HAP-1 (cell line): ENCODE measurements at regions not wholly inside any gene's neighbourhood (a gene's known extent, or its start where the extent isn't known, plus 50 kb on each side); places are given as distances from the start of the nearest gene placed in this dataset.

Experiments
- DNase-seq, 2 experiments: peaks; one replicate each; pipeline ENCODE4 v3.0.0-alpha.2; 2016 to 2020; ENCODE audit warnings: low spot score in 2 of 2
- H3K27me3 ChIP-seq: fragments of 250-450 bp; sonication (Bioruptor Pico); 2 replicates; pipeline ENCODE4 v1.5.1; 2020; ENCODE audit warnings: low read depth, mild to moderate bottlenecking, moderate library complexity
- H3K36me3 ChIP-seq: fragments of 250-450 bp; sonication (Bioruptor Pico); replicated peaks from 2 replicates; pipeline ENCODE4 v1.5.1; 2020; ENCODE audit warnings: mild to moderate bottlenecking
- H3K4me1 ChIP-seq: fragments of 250-450 bp; sonication (Bioruptor Pico); 2 replicates; pipeline ENCODE4 v1.5.1; 2020; ENCODE audit warnings: mild to moderate bottlenecking
- H3K4me3 ChIP-seq: fragments of 250-450 bp; sonication (Bioruptor Pico); 2 replicates; pipeline ENCODE4 v1.5.1; 2020; ENCODE audit warnings: mild to moderate bottlenecking, moderate library complexity
- H3K9me3 ChIP-seq: fragments of 250-450 bp; sonication (Bioruptor Pico); 2 replicates; pipeline ENCODE4 v1.5.1; 2020; ENCODE audit warnings: mild to moderate bottlenecking, moderate library complexity
- in situ Hi-C: fragments of 300-500 bp; cut with MboI; formaldehyde crosslinking; loops from 3 replicates; pipeline ENCODE4 v1.14.3; 2020; ENCODE audit warnings: low sequenced_read_pairs, inconsistent platforms, mixed read lengths

DNA sequence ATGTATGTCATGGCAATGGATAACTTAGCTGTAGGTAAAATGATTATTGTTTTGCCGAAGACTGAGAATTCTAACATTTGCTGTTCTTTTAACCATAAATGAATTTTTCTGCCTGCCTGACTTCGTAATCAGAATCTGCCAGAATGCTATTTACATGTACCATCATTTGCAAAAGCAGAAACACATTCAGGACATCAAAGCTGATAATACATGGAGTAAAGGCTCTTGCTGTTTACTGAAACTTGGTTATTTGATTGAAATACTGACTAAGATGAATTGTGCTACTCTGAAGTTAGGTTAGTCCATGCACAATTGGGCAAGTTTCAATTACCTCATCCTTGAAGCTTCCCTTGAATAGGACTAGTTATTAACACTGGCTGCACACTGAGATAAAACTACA, 293.8 kb downstream of the PLA2G4A start:
- H3K27me3 ChIP-seq: no peaks in the 10 kb centered on the region
- no peak for DNase-seq
- in situ Hi-C loops: no loop called here
- no peaks in the 10 kb centered on the region for H3K36me3 ChIP-seq
- peaks cover 3% of the 10 kb centered on the region; the same call in 1 of the 2 replicates for H3K4me1 ChIP-seq
- no peaks in the 10 kb centered on the region for H3K9me3 ChIP-seq
- H3K4me3 ChIP-seq: no peak overlapping the region

DNA sequence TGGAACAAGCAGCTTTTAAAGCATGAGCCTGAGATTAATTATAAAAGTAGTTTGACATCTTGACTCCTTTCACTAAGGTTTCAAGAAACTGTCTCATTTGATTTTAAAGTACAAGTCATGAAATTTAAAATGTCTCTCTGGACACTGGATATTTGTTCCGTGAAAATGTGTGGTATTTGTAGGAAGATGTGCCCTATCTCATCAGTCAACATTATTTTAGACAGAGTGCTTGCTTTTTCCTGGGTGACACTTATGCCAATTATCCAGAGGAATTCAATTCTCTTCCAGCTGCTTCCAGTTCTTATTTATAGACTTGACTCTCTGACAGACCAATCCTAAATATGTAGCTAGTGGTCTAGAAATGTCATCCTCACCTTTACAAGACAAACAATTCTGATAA, 300.4 kb downstream of the PLA2G4A start:
- Histone ChIP-seq H3K4me1 (no peaks in the 10 kb centered on the region), H3K4me3 (no peak overlapping the region), H3K27me3 (no peaks in the 10 kb centered on the region), H3K9me3 (no peaks in the 10 kb centered on the region), H3K36me3 (no peaks in the 10 kb centered on the region)
- DNase-seq: no peak
- in situ Hi-C loops: no loop called here

DNA sequence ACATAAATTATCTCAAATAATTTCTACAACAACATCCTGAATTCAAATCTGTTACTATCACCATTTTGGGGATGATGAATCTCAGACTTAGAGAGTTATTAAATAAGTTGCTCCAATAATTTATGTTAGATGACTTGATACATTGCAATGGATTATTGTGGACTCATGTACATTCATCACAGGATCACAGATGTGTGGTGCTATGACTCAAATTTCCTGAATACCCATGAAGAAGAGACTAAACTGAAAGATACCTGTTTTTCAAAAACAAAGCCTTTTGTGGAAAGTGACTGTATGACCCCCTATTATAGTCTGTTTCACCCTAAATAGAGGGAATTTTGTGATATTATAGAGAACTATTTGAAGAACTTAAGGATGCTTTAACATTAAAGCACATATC, 315.0 kb downstream of the PLA2G4A start:
- no peaks in the 10 kb centered on the region for H3K36me3 ChIP-seq
- in situ Hi-C loops: no loop called here
- no peaks in the 10 kb centered on the region for H3K9me3 ChIP-seq
- DNase-seq: no peak
- no peak overlapping the region for H3K4me3 ChIP-seq
- no peaks in the 10 kb centered on the region for H3K27me3 ChIP-seq
- H3K4me1 ChIP-seq: no peaks in the 10 kb centered on the region

DNA sequence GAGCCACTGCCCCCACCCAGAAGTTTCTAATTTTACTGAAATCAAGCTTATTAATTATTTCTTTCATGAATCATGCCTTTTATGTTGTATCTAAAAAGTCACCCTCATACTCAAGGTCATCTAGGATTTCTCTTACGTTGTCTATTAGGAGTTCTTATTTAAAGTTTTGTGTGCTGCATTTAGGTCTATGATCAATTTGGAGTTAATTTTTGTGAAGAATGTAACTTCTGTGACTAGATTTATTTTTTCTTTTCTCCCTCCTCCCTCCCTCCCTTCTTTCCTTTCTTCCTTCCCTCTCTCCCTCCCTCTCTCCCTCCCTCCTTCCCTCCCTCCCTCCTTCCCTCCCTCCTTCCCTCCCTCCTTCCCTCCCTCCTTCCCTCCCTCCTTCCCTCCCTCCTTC, 317.6 kb downstream of the PLA2G4A start:
- no peaks in the 10 kb centered on the region for H3K36me3 ChIP-seq
- H3K27me3 ChIP-seq: no peaks in the 10 kb centered on the region
- in situ Hi-C loops: no loop called here
- no peaks in the 10 kb centered on the region for H3K4me1 ChIP-seq
- no peak for DNase-seq
- H3K4me3 ChIP-seq: no peak overlapping the region
- H3K9me3 ChIP-seq: no peaks in the 10 kb centered on the region

DNA sequence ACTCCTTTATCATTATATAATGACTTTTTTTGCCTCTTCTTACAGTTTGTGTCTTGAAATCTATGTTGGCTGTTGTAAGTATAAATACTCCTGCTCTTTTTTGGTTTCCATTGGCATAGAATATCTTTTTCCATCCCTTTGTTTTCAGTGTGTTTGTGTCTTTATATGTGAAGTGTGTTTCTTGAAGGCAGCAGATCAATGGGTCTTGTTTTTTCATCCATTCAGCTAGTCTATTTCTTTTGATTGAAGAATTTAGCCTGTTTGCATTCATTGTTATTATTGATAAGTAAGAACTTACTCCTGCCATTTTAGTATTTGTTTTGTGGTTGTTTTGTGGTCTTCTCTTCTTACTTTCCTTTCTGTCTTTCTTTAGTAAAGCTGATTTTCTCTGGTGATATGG, 322.8 kb downstream of the PLA2G4A start:
- H3K9me3 ChIP-seq: no peaks in the 10 kb centered on the region
- in situ Hi-C loops: no loop called here
- DNase-seq: no peak

DNA sequence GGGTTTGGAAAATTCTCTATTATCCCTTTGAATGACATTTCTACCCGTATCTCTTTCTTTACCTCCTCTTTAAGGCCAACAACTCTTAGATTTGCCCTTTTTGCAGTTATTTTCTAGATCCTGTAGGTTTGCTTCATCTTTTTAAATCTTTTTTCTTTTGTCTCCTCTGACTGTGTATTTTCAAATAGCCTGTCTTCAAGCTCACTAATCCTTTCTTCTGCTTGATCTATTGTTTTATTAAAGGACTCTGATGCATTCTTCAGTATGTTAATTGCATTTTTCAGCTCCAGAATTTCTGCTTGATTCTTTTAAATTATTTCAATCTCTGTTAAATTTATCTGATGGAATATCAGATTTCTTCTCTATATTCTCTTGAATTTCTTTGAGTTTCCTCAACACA, 324.3 kb downstream of the PLA2G4A start:
- no peaks in the 10 kb centered on the region for H3K9me3 ChIP-seq
- DNase-seq: no peak
- H3K27me3 ChIP-seq: no peaks in the 10 kb centered on the region
- no peaks in the 10 kb centered on the region for H3K36me3 ChIP-seq
- in situ Hi-C loops: no loop called here
- H3K4me1 ChIP-seq: no peaks in the 10 kb centered on the region
- H3K4me3 ChIP-seq: no peak overlapping the region

More for the DNA sequence above, 322.8 kb downstream of the PLA2G4A start:
- H3K36me3 ChIP-seq: no peaks in the 10 kb centered on the region
- no peaks in the 10 kb centered on the region for H3K4me1 ChIP-seq
- no peak overlapping the region for H3K4me3 ChIP-seq
- H3K27me3 ChIP-seq: no peaks in the 10 kb centered on the region

DNA sequence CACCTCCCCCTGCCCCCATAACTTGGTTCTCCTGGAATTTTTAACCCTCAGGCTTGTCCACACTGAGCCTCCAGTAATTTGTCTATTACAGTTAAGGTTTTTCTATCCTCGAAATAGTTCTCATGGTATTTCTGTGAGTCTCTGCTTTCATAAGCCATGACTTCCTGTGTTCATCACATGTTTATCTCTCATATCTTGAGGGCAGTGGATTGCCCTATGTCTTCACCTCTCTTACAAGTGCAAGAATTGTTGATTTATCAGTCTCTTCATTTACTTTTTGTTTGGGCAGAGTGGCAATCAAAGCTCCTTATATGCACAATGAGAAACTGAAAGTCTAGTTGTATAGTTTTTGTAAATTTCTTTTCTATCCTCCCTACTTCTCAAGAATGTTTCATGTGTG, 328.4 kb downstream of the PLA2G4A start:
- Histone ChIP-seq H3K4me1 (no peaks in the 10 kb centered on the region), H3K9me3 (no peaks in the 10 kb centered on the region), H3K27me3 (no peaks in the 10 kb centered on the region), H3K4me3 (no peak overlapping the region), H3K36me3 (no peaks in the 10 kb centered on the region)
- no peak for DNase-seq
- in situ Hi-C loops: no loop called here

DNA sequence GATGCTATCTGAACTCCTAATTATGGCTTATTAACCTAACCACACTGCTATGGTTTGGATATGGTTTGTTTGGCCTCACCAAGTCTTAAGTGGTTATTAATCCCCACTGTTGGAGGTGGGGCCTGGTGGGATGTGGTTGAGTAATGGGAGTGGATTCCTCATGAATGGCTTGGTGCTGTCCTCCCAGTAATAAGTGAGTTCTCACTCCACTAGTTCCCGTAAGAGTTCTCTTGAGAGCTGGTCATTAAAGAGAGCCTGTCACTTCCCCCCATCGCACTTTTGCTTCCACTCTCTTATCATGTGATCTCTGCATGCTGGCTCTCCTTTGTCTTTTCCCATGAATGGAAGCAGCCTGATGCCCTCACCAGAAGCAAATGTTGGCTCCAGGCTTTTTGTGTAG, 328.8 kb downstream of the PLA2G4A start:
- Histone ChIP-seq H3K27me3 (no peaks in the 10 kb centered on the region), H3K36me3 (no peaks in the 10 kb centered on the region), H3K4me1 (no peaks in the 10 kb centered on the region), H3K9me3 (no peaks in the 10 kb centered on the region), H3K4me3 (no peak overlapping the region)
- in situ Hi-C loops: no loop called here
- DNase-seq: no peak

DNA sequence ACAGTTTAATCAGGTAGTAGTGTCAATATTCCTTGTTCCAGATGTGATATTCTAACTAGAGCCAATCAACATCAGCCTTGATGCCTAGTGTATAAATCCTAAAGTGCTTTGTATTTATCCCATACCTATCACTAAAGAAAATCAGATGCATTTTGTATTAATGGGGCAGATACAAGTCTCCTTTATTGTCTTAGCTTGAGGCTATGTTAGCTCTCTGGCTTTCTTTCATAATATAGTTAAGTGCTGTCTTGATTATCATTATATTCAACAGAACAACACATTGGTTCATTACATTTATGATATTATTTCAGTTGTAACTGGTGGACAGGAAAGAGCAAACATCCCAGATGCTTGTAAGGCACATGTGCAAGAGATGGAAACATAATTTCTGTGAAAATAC, 338.8 kb downstream of the PLA2G4A start:
- Histone ChIP-seq H3K27me3 (no peaks in the 10 kb centered on the region), H3K9me3 (no peaks in the 10 kb centered on the region), H3K36me3 (no peaks in the 10 kb centered on the region), H3K4me3 (no peak overlapping the region), H3K4me1 (no peaks in the 10 kb centered on the region)
- no peak for DNase-seq
- in situ Hi-C loops: no loop called here

DNA sequence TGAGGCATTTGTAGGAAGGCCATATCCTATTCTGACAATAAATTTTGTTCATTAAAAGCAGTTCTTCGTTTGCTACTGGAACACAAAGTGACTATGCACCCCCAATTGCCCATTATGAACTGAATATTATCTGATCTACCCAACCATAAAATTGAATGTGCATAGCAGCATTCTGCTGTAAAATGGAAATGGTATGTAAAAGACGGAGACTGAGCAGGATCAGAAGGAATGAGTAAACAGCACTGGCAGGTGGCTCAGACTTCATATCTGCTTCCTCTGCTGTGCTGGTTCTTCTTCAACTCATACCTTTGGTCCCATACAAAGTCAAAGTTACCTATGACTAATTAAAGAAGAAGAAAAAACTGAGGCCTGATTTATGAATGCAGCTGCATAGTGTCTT, 339.5 kb downstream of the PLA2G4A start:
- in situ Hi-C loops: no loop called here
- DNase-seq: no peak
- Histone ChIP-seq H3K36me3 (no peaks in the 10 kb centered on the region), H3K4me3 (no peak overlapping the region), H3K27me3 (no peaks in the 10 kb centered on the region), H3K4me1 (no peaks in the 10 kb centered on the region), H3K9me3 (no peaks in the 10 kb centered on the region)

DNA sequence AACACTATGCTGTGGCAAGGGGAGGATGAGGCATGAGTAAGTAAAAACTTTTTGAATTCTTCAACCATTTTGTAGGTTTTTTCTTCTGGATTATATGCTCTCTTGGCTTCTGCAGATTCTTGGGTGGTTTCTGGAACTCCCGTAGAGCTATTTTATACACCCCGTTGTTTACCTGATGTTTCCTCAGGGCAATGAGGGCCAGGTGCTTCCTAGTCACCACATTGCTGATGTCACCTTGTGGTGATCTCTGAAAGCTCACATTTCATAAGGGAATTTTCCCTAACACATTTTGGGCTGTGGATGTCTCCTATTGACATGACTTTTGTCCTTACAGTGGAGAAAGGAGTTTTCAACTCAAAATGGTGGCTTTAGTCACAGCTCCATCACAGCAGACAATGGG, 356.6 kb downstream of the PLA2G4A start:
- Histone ChIP-seq H3K4me3 (no peak overlapping the region), H3K4me1 (no peaks in the 10 kb centered on the region), H3K9me3 (no peaks in the 10 kb centered on the region), H3K27me3 (no peaks in the 10 kb centered on the region), H3K36me3 (no peaks in the 10 kb centered on the region)
- in situ Hi-C loops: no loop called here
- DNase-seq: no peak

DNA sequence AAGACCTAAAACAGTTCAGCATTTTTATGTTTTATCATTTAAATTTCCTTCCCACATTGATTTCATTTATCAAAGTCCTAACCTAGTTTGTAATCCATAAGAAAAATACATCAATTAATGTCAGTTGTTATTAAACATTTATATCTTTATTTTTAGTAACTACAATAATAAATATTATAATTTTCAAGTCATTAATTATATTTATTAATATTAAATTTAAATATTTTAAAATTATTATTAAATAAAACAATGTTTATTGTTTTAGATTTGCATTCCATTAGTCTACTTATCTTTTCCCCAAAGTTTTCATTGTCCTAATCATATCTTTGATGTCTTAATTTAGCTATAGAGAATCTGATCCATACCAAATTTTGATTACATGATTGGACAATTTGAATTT, 368.9 kb downstream of the PLA2G4A start:
- in situ Hi-C loops: no loop called here
- Histone ChIP-seq H3K4me3 (no peak overlapping the region), H3K27me3 (no peaks in the 10 kb centered on the region)

DNA sequence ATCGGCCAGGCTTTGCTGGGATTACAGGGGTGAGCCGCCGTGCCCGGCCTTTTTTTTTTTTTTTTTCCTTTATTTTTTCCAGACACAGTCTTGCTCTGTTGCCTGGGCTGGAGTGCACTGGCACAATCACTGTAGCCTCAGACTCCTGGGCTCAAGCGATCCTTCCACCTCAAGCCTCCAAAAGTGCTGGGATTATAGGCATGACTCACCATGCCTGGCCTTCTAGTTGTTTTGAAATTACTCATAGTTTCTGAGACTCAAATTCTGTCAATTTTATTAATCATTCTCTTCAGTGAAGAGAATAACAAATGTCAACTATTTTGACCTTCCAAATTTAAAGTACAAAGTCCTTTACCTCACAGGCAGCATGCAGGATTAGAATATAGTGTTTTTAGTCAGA, 374.5 kb downstream of the PLA2G4A start:
- Histone ChIP-seq H3K27me3 (no peaks in the 10 kb centered on the region), H3K4me3 (no peak overlapping the region), H3K4me1 (no peaks in the 10 kb centered on the region), H3K36me3 (no peaks in the 10 kb centered on the region), H3K9me3 (no peaks in the 10 kb centered on the region)
- in situ Hi-C loops: no loop called here
- DNase-seq: no peak

More for the DNA sequence above, 368.9 kb downstream of the PLA2G4A start:
- no peak for DNase-seq
- Histone ChIP-seq H3K36me3 (no peaks in the 10 kb centered on the region), H3K4me1 (no peaks in the 10 kb centered on the region), H3K9me3 (no peaks in the 10 kb centered on the region)

DNA sequence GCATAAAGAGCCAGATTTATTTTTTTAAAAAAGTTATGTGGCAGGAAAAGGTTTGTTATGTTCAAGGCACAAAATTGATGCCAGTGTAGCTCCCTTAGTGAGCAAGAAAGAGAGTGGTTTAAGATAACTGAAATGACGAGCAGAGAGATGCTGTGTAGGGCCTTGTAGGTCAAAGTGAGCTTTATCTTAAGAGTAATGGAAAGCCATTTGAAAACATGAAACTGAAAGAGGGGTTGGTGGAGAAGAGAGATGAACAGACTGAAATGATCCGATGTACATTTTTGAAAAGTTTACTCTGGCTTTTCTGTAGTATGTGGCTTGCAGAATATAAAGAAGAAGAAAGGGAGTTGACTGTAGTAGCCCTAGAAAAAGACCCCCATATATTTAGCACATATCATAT, 383.6 kb downstream of the PLA2G4A start:
- H3K4me3 ChIP-seq: no peak overlapping the region
- in situ Hi-C loops: no loop called here
- no peaks in the 10 kb centered on the region for H3K36me3 ChIP-seq
- H3K27me3 ChIP-seq: no peaks in the 10 kb centered on the region
- no peak for DNase-seq
- H3K4me1 ChIP-seq: no peaks in the 10 kb centered on the region
- H3K9me3 ChIP-seq: no peaks in the 10 kb centered on the region

DNA sequence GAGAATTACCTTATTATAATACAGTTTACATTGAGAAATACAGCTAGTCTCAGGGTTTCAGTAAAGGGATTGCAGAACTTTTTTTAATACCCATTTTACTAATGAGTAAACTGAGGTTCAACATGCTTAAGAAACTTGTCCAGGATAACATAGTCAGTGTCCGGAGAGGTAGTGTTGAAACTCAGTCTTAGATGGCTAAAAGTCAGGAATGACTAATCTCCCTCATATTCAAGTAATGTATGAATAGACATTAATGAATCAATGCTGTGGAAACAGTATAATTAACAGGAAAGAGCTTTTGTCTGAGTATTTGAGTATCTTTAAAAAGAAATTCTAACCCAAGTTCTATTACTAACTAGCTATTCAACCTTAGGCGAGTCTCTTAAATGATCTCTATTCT, 397.6 kb downstream of the PLA2G4A start:
- H3K27me3 ChIP-seq: no peaks in the 10 kb centered on the region
- no peak overlapping the region for H3K4me3 ChIP-seq
- in situ Hi-C loops: no loop called here
- no peak for DNase-seq
- no peaks in the 10 kb centered on the region for H3K4me1 ChIP-seq
- H3K36me3 ChIP-seq: no peaks in the 10 kb centered on the region
- no peaks in the 10 kb centered on the region for H3K9me3 ChIP-seq
